BJ (cell line): ENCODE measurements at regions not wholly inside any gene's neighbourhood (a gene's known extent, or its start where the extent isn't known, plus 50 kb on each side); places are given as distances from the start of the nearest gene placed in this dataset.

Source experiments
- CTCF ChIA-PET: fragments of 350-600 bp; formaldehyde crosslinking; extraction: SDS; loops from one replicate; lab custom pipeline; 2021; ENCODE audit warnings: antibody characterized with exemption, inconsistent platforms; lab: Yijun Ruan, JAX
- POLR2A ChIA-PET: fragments of 300-600 bp; sonication (Branson Sonifier 250); formaldehyde crosslinking; extraction: SDS; loops from one replicate; lab custom pipeline; 2021; ENCODE audit warnings: antibody characterized with exemption; lab: Charles Lee
- DNase-seq: peaks from one replicate; pipeline ENCODE4 v3.0.0-alpha.2; 2011; ENCODE audit warnings: low read depth
- H3K27me3 ChIP-seq: 2 replicates; pipeline ENCODE4 v1.6.0; 2011; ENCODE audit warnings: low read length; ENCODE audit not compliant: control insufficient read depth, insufficient read depth
- H3K36me3 ChIP-seq: 2 replicates; pipeline ENCODE4 v1.5.1; 2011; ENCODE audit warnings: low read length; ENCODE audit not compliant: control insufficient read depth, insufficient read depth
- H3K4me3 ChIP-seq: 2 replicates; pipeline ENCODE4 v1.5.1; 2011; ENCODE audit warnings: low read depth, mild to moderate bottlenecking, control low read depth, low read length
- CTCF ChIP-seq: IDR thresholded peaks from 2 replicates; pipeline ENCODE4 v1.5.1; 2011; ENCODE audit warnings: low read depth, mild to moderate bottlenecking, control low read depth, inconsistent platforms, low read length, moderate library complexity; ENCODE audit not compliant: insufficient read depth

GRCh38 chr12:30110958-30111586 is 327.3 kb upstream of the TMTC1 start:
- TF ChIP-seq CTCF, result no peak
- no peak overlapping the region for H3K4me3 ChIP-seq
- no peaks in the 10 kb centered on the region for H3K27me3 ChIP-seq
- no peak for DNase-seq
- ChIA-PET CTCF (no interaction called here), POLR2A (no interaction called here)
- no peaks in the 10 kb centered on the region for H3K36me3 ChIP-seq

GRCh38 chr12:30110498-30110897 is 326.8 kb upstream of the TMTC1 start:
- H3K27me3 ChIP-seq, result no peaks in the 10 kb centered on the region
- CTCF ChIA-PET, result no interaction called here
- no peak for DNase-seq
- no peak for TF ChIP-seq CTCF
- POLR2A ChIA-PET, result no interaction called here
- H3K4me3 ChIP-seq, result no peak overlapping the region
- H3K36me3 ChIP-seq, result no peaks in the 10 kb centered on the region

DNA sequence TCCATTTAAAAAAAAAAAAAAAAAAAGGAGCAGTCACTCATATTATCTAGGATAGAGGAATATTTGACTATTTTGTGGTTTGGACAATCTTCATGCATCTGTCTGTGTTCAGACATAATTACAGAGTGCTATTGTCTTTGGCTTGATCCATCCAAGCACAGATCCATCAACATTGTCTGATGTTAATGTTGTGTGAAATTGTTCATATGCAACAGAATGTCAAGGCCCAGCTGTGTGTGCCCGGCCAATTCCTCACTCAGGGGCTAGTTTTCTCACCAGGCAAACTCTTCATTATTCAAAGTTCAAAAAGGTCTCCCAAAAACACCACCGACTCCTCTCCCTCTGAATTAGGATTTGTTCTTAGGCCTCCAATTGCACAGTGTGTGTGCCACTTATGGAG is 324.9 kb upstream of the TMTC1 start:
- CTCF ChIA-PET, result no interaction called here
- POLR2A ChIA-PET, result no interaction called here
- no peak for DNase-seq

DNA sequence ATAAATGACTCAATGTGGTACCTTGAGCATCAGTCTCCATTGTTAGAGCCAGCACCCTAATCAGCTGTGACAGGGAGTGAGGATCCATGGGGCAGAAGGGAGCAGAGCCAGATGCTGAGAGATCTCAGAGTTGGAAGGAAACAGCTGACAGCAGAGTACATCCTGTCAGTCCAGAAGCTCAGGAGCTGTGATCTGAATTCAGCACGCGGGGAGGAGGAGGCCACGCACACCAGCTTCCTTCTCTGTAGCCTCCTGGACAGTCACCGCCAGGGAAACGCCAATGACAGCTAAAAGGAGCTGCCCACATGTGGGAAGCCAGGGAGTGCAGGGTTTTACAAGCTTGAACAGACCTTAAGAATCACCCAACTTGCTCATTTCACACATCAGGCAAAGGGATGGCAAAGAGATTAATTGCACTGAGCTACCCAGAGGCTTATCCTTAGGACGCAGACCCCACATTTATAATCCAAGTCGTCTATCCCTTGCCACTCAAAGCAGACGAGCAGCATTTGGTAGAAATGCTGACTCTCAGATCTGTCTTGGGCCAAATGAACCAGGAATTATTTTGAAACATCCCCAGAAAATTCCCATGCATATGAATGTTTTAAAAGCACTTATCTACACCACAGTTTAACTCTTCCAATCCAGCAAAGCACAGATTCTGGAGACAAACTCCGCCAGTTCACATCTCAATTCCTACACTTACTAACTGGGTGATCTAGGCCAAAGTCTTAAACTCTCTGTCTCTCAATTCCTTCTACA is 322.6 kb upstream of the TMTC1 start:
- Histone ChIP-seq H3K4me3 (no peak overlapping the region), H3K36me3 (no peaks in the 10 kb centered on the region), H3K27me3 (no peaks in the 10 kb centered on the region)
- CTCF ChIA-PET, result no interaction called here
- POLR2A ChIA-PET, result no interaction called here
- no peak for TF ChIP-seq CTCF
- no peak for DNase-seq

More for the DNA sequence above, 324.9 kb upstream of the TMTC1 start:
- no peaks in the 10 kb centered on the region for H3K27me3 ChIP-seq
- no peak for TF ChIP-seq CTCF
- H3K36me3 ChIP-seq, result no peaks in the 10 kb centered on the region
- H3K4me3 ChIP-seq, result no peak overlapping the region

DNA sequence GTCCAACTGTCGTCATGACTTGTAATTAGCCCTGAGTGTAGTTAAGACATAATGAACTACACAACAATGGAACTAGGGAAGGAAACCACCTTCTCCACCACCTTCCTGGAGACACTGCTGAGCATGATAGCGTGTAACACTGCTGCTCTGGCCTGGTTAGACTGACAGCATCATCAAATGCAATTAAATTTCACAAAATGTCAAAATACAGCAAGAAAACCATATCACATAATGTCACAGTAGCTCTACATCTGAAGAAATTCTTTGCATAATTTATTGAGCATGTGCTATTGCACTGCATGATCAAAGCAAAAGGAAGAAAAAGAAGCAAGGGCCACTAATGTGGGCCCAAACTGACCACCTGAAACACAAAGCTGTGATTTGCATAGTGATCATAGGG is 321.8 kb upstream of the TMTC1 start:
- TF ChIP-seq CTCF, result no peak
- no peak overlapping the region for H3K4me3 ChIP-seq
- CTCF ChIA-PET, result no interaction called here
- no peak for DNase-seq
- H3K36me3 ChIP-seq, result no peaks in the 10 kb centered on the region
- H3K27me3 ChIP-seq, result no peaks in the 10 kb centered on the region
- POLR2A ChIA-PET, result no interaction called here
